HG03280 (cell line): ENCODE measurements at regions not wholly inside any gene's neighbourhood (a gene's known extent, or its start where the extent isn't known, plus 50 kb on each side); places are given as distances from the start of the nearest gene placed in this dataset.
"Not testable (repeated sequence)": the region's sequence is repeated elsewhere in the genome, so short reads cannot be mapped to it uniquely, and the experiment has no call there.

Experiments used
- ATAC-seq: cut with Tn5 transposase; IDR thresholded peaks from one replicate; pipeline ENCODE4 v1.9.1; 2021; ENCODE audit warnings: mild to moderate bottlenecking, moderate library complexity; ENCODE audit not compliant: unreplicated experiment

DNA sequence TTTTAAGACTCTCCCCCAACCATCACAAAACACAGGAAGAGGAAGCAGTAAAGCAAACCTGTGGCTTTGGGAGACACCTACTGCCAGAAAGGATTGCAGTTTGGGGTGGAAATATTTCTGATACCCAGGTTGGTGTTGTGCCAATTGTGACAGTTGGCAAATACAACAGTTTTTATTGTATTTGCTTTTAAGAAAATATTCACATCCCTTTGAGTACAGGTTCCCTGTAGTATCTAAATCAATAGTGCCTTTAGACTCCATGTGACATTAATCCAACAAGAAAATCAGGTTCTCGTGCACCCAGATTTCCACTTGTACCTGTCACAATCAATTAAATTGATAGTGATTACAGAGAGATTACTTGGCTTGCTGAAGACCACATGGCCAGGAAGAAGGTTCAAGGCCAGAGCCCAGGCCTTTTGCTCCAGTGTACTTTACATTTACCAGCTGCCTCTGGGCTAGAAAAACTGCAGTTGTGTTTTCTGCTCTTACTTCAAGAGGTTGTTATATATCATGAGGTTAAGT, 361.2 kb downstream of the ATP23 start:
- ATAC-seq = no peak

- ATAC-seq = no peak
Observed at GRCh38 chr12:58306266-58307000, 365.1 kb downstream of the ATP23 start.

- peak; percentile 45 for ATAC-seq
Observed at GRCh38 chr12:58309806-58310205, 368.4 kb downstream of the ATP23 start.

DNA sequence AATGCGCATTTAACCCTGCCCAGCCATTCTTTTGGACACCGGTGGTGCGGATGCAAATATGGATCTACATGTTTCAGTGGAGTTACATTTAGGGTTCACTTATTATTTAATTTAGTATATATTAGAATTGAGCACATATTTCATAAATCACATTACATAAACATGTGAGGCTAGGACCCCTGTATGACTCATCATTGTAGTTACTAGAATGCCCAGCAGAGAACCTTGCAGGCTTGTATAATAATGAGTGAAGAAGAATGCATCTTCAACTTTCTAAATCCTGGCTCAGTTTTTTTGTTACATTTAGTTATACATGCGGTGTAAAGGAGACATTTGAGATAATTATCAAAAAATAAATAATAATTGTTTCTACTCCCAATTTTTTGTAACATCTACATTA, 369.0 kb downstream of the ATP23 start:
- ATAC-seq = no peak

GRCh38 chr12:58310809-58311622, 369.6 kb downstream of the ATP23 start:
- ATAC-seq = no peak

GRCh38 chr12:58313091-58313855, 371.9 kb downstream of the ATP23 start:
- ATAC-seq = no peak

- no peak for ATAC-seq
Observed at GRCh38 chr12:58314610-58315009, 373.2 kb downstream of the ATP23 start.

GRCh38 chr12:58316926-58317325, 375.6 kb downstream of the ATP23 start:
- ATAC-seq = no peak

DNA sequence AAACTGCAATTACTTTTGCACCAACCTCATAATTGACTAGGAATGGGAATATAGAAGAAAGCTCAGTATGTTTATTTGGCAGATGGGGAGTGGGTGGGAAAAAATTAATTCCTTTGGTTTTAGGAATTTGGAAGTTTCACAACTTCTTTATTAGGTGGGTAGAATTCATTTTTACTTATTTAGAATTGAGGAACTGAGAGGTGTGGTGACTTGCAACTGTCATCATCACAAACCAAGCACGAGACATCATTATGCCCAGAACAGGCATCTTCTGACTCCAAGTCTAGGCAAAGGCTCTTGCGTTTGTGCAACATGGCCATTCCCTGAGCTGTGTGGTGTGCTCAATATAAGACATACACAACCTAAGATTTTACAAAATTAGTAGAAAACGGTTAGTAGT, 380.0 kb downstream of the ATP23 start:
- peak; percentile 77 for ATAC-seq

- ATAC-seq = no peak
Observed at GRCh38 chr12:58323676-58324075, 382.3 kb downstream of the ATP23 start.

GRCh38 chr12:58325561-58325960, 384.2 kb downstream of the ATP23 start:
- ATAC-seq = no peak

DNA sequence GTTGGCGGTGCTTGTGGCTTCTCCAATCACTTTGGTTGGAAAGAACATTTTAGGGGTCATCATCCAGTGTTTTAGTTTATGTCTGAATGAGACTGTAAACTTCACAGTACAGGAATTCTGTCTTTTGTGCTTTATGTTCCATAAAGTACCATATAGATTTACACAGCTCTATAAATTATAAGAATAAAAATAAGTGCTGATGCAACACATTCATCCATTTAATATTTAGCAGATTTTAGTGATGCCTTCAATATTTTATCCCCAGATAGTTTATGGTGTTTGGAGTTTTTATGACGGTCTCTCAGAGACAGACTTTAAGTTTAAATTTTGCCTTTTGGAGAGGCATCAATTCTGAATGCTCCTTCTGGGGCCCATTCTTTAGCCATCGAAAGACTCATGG, 385.2 kb downstream of the ATP23 start:
- ATAC-seq = no peak

- ATAC-seq = not testable (repeated sequence)
Observed at GRCh38 chr12:58336581-58337242, 395.3 kb downstream of the ATP23 start.

- ATAC-seq = not testable (repeated sequence)
Observed at GRCh38 chr12:58337539-58337938, 396.2 kb downstream of the ATP23 start.

DNA sequence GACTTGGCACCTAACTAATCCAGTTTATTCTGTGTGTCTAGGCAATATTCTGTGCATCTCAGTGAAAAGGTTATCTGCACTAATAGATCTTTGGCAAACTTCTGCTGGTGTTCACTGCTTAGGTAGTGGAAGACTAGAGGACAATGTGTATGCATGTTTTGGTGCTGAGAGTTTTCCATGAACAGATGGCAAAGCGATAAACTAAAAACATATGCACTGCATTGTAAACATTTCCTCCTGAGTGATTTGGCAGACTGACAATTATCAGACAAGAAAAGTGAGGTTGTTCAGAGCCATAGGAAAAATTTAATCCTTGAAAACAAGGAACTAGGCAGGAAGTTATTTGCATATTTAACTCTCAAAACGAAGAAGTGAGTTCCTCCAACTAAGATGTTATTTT, 400.4 kb downstream of the ATP23 start:
- no peak for ATAC-seq

- ATAC-seq = no peak
Observed at GRCh38 chr12:58342736-58343135, 401.4 kb downstream of the ATP23 start.

DNA sequence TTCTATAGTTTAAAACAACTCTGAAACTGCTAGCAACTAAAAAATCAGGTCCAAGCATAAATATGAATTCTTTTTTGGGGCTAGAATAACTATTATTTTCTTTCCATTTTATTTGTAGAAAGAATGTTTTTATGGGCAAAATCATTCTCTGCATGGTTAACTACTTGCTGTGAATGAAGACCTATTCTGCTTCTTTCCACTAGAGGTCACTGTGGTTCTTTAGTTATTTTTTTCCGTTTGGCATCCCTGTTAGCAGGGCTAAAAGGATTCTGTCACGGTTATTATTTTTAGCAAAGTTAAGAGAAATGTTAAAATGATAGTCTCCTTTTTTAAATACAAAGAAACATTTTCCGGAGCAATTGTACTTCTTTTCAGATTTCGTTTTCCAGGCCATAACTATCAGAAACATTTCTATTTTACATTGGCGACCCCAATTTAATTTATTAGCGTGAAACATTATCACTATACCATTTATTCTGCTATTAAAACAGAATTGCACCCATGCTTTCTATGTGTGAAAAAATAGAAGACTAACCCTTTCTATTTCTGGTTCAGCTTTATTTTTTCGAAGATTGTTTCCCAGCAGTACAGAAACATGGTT, 404.8 kb downstream of the ATP23 start:
- no peak for ATAC-seq

- ATAC-seq = no peak
Observed at GRCh38 chr12:58347188-58347587, 405.8 kb downstream of the ATP23 start.

DNA sequence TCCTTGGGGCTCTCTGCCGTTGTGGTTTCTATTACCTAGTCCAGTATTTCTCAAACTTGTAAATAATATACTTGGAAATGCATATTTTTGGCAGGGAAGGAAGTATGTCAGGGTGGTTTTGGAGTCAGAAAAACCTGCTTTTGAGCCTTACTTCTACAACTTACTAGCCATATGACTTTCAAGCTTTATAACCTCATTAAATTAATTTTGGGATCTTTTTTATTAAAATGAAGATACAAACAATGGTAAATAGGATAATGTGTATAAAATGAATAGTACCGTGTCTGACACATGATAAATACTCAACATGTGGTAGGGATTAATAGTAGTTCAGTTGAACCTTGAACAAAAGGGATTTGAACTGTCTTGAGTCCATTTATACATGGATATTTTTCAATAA, 406.3 kb downstream of the ATP23 start:
- ATAC-seq = no peak

DNA sequence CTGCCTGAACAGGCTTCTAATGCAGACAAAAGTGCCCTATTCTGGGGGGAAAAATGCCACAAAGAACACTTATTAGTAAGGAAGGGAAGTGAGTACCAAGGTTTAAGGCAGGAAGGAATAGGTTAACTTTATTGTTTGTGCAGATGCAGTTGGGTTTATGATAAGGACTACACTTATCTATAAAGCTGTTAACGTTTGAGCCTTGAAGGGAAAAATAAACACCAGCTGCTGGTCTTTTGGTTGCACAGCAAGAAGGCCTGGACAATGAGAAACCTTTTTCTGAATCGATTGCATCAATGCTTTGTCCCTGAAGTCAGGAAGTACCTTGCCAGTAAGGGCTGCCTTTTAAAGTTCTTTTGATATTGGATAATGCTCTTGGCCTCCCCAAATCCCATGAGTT, 407.8 kb downstream of the ATP23 start:
- no peak for ATAC-seq
